SK-N-SH treated with all-trans-retinoic acid at 6 μM for 48 hours (cell line): ENCODE measurements at regions not wholly inside any gene's neighbourhood (a gene's known extent, or its start where the extent isn't known, plus 50 kb on each side); places are given as distances from the start of the nearest gene placed in this dataset.

Experiments
- ATAC-seq: fragments of 200-7000 bp; cut with Tn5 transposase; 3 replicates; pipeline ENCODE4 v1.9.1; 2020; ENCODE audit warnings: mild to moderate bottlenecking, moderate library complexity
- ARNTL ChIP-seq: fragments of 450-650 bp; formaldehyde crosslinking; IDR thresholded peaks from 2 replicates; pipeline ENCODE4 v1.5.0; 2020; ENCODE audit warnings: low read depth, mild to moderate bottlenecking, moderate library complexity, borderline replicate concordance
- BACH2 ChIP-seq: fragments of 250-450 bp; sonication (Bioruptor Pico); IDR thresholded peaks from 2 replicates; pipeline ENCODE4 v1.9.0; 2021; ENCODE audit warnings: mild to moderate bottlenecking, borderline replicate concordance
- CREB5 ChIP-seq: fragments of 250-450 bp; sonication (Bioruptor Pico); IDR thresholded peaks from 2 replicates; pipeline ENCODE4 v1.5.1; 2020; ENCODE audit warnings: low read depth, mild to moderate bottlenecking, moderate library complexity
- CSRNP3 ChIP-seq: fragments of 250-450 bp; sonication (Bioruptor Pico); IDR thresholded peaks from 2 replicates; pipeline ENCODE4 v1.5.1; 2021; ENCODE audit warnings: mild to moderate bottlenecking, moderate library complexity
- ESRRG ChIP-seq: fragments of 250-450 bp; sonication (Bioruptor Pico); IDR thresholded peaks from 2 replicates; pipeline ENCODE4 v1.6.1; 2021; ENCODE audit warnings: mild to moderate bottlenecking
- GLIS3 ChIP-seq: fragments of 250-450 bp; sonication (Bioruptor Pico); IDR thresholded peaks from 2 replicates; pipeline ENCODE4 v1.5.0; 2020; ENCODE audit warnings: mild to moderate bottlenecking, moderate library complexity
- ISL1 ChIP-seq: fragments of 250-450 bp; sonication (Bioruptor Pico); IDR thresholded peaks from 2 replicates; pipeline ENCODE4 v2.1.2; 2022; ENCODE audit warnings: mild to moderate bottlenecking, moderate library complexity
- PATZ1 ChIP-seq: fragments of 250-450 bp; sonication (Bioruptor Pico); IDR thresholded peaks from 2 replicates; pipeline ENCODE4 v1.8.0; 2020; ENCODE audit warnings: mild to moderate bottlenecking, moderate library complexity, borderline replicate concordance
- POU6F1 ChIP-seq: fragments of 250-450 bp; sonication (Bioruptor Pico); IDR thresholded peaks from 2 replicates; pipeline ENCODE4 v1.8.0; 2021; ENCODE audit warnings: low read depth, mild to moderate bottlenecking, moderate library complexity, borderline replicate concordance
- PPARA ChIP-seq: fragments of 250-450 bp; sonication (Bioruptor Pico); IDR thresholded peaks from 2 replicates; pipeline ENCODE4 v1.5.0; 2020; ENCODE audit warnings: mild to moderate bottlenecking, borderline replicate concordance
- RARB ChIP-seq: fragments of 250-450 bp; sonication (Bioruptor Pico); IDR thresholded peaks from 2 replicates; pipeline ENCODE4 v1.8.0; 2021; ENCODE audit warnings: mild to moderate bottlenecking, moderate library complexity
- SNAI2 ChIP-seq: fragments of 250-450 bp; sonication (Bioruptor Pico); IDR thresholded peaks from 2 replicates; pipeline ENCODE4 v1.5.0; 2020; ENCODE audit warnings: mild to moderate bottlenecking, moderate library complexity
- TCF4 ChIP-seq: fragments of 250-450 bp; sonication (Bioruptor Pico); IDR thresholded peaks from 2 replicates; pipeline ENCODE4 v1.8.0; 2021; ENCODE audit warnings: mild to moderate bottlenecking, moderate library complexity, borderline replicate concordance
- TOX ChIP-seq: fragments of 250-450 bp; sonication (Bioruptor Pico); IDR thresholded peaks from 2 replicates; pipeline ENCODE4 v1.8.0; 2021; ENCODE audit warnings: mild to moderate bottlenecking, moderate library complexity, borderline replicate concordance
- TSHZ2 ChIP-seq: fragments of 250-450 bp; sonication (Bioruptor Pico); IDR thresholded peaks from 2 replicates; pipeline ENCODE4 v1.5.0; 2020; ENCODE audit warnings: mild to moderate bottlenecking, moderate library complexity
- ZC3H10 ChIP-seq: fragments of 250-450 bp; sonication (Bioruptor Pico); IDR thresholded peaks from 2 replicates; pipeline ENCODE4 v1.5.1; 2021; ENCODE audit warnings: mild to moderate bottlenecking, moderate library complexity
- ZFP3 ChIP-seq: fragments of 250-450 bp; sonication (Bioruptor Pico); IDR thresholded peaks from 2 replicates; pipeline ENCODE4 v1.5.0; 2020; ENCODE audit warnings: mild to moderate bottlenecking, moderate library complexity
- ZFP30 ChIP-seq: fragments of 450-650 bp; formaldehyde crosslinking; IDR thresholded peaks from 2 replicates; pipeline ENCODE4 v1.5.0; 2022; ENCODE audit warnings: mild to moderate bottlenecking, moderate library complexity
- ZNF565 ChIP-seq: fragments of 450-650 bp; formaldehyde crosslinking; conservative IDR thresholded peaks from 2 replicates; pipeline ENCODE4 v1.5.0; 2020; ENCODE audit warnings: low read depth, mild to moderate bottlenecking, moderate library complexity
- ZNF70 ChIP-seq: fragments of 450-650 bp; formaldehyde crosslinking; IDR thresholded peaks from 2 replicates; pipeline ENCODE4 v1.5.0; 2020; ENCODE audit warnings: mild to moderate bottlenecking, moderate library complexity
- ZNF8 ChIP-seq: fragments of 450-650 bp; formaldehyde crosslinking; IDR thresholded peaks from 2 replicates; pipeline ENCODE4 v1.5.0; 2020; ENCODE audit warnings: mild to moderate bottlenecking, moderate library complexity

GRCh38 chr15:37628507-37628906 is 305.9 kb upstream of the TMCO5A start:
- ATAC-seq: no peak
- TF ChIP-seq ISL1 (peak; percentile 81), TCF4 (CRISPR knock-in tag) (no peak)
- TF ChIP-seq, all 23 proteins: peak for 1

- TF ChIP-seq GLIS3 (CRISPR knock-in tag) (no peak), PATZ1 (CRISPR knock-in tag) (no peak)
- ATAC-seq: no peak
These were observed 297.7 kb upstream of the TMCO5A start for GRCh38 chr15:37636736-37637135.

GRCh38 chr15:37638116-37638515 is 296.3 kb upstream of the TMCO5A start:
- ATAC-seq: no peak
- no peak for TF ChIP-seq ZFP3 (CRISPR knock-in tag)
- TF ChIP-seq, all 23 proteins: peak for 0

GRCh38 chr15:37638691-37639090 is 295.7 kb upstream of the TMCO5A start:
- TF ChIP-seq GLIS3 (CRISPR knock-in tag) (no peak), POU6F1 (no peak), TOX (CRISPR knock-in tag) (no peak), ESRRG (no peak), TSHZ2 (CRISPR knock-in tag) (no peak), ZNF8 (CRISPR knock-in tag) (no peak), TCF4 (CRISPR knock-in tag) (no peak), PPARA (CRISPR knock-in tag) (no peak), ZFP30 (CRISPR knock-in tag) (no peak), CSRNP3 (CRISPR knock-in tag) (no peak), BACH2 (CRISPR knock-in tag) (no peak), ZC3H10 (CRISPR knock-in tag) (no peak), ARNTL (CRISPR knock-in tag) (no peak), ZNF565 (CRISPR knock-in tag) (no peak), ZFP3 (CRISPR knock-in tag) (no peak), RARB (CRISPR knock-in tag) (no peak), ZNF70 (CRISPR knock-in tag) (no peak), SNAI2 (CRISPR knock-in tag) (no peak), CREB5 (CRISPR knock-in tag) (no peak), ISL1 (no peak)
- no peak for ATAC-seq
